ENCODE measurements at regions not wholly inside any gene's neighbourhood (a gene's known extent, or its start where the extent isn't known, plus 50 kb on each side); places are given as distances from the start of the nearest gene placed in this dataset.

GRCh38 chr9:130779153-130779855, 55.8 kb upstream of the ABL1 start:
- TF ChIP-seq CTCF (IDR thresholded peaks at IDR 0.05 in 2 of 3, conservative IDR thresholded peaks at IDR 0.05 in 1 of 3; ENCODE audit: control insufficient read depth in 2 of 3, extremely low read depth in 1 of 3, insufficient read depth in 1 of 3, low read depth in 3 of 3, low read length in 3 of 3), result no peak
- TF ChIP-seq, protein P1, sequence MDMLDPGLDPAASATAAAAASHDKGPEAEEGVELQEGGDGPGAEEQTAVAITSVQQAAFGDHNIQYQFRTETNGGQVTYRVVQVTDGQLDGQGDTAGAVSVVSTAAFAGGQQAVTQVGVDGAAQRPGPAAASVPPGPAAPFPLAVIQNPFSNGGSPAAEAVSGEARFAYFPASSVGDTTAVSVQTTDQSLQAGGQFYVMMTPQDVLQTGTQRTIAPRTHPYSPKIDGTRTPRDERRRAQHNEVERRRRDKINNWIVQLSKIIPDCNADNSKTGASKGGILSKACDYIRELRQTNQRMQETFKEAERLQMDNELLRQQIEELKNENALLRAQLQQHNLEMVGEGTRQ (IDR thresholded peaks at IDR 0.05; ENCODE audit: borderline replicate concordance, low read depth, low read length), result no peak

Data from GM12878 (cell line).